IMR-90 (cell line): ENCODE measurements at regions not wholly inside any gene's neighbourhood (a gene's known extent, or its start where the extent isn't known, plus 50 kb on each side); places are given as distances from the start of the nearest gene placed in this dataset.

Source experiments
- ATAC-seq: fragments of 200-7000 bp; cut with Tn5 transposase; 2 replicates; pipeline ENCODE4 v1.9.1; 2020; ENCODE audit warnings: low read depth, mild to moderate bottlenecking, moderate library complexity
- BruUV-seq: library from RNA; stranded (reverse); fragments of 400-500 nt; replicated peaks from 2 replicates; lab custom pipeline; 2021; lab: Mats Ljungman, UMichigan
- CTCF ChIA-PET: fragments of 300-600 bp; formaldehyde crosslinking; extraction: SDS; loops from one replicate; lab custom pipeline; 2021; ENCODE audit warnings: antibody characterized with exemption; lab: Yijun Ruan, JAX
- POLR2A ChIA-PET: fragments of 300-600 bp; sonication (Branson Sonifier 250); formaldehyde crosslinking; loops from one replicate; lab custom pipeline; 2022; ENCODE audit warnings: antibody characterized with exemption; ENCODE audit not compliant: unreplicated experiment; lab: Charles Lee
- DNase-seq: peaks from one replicate; pipeline ENCODE4 v3.0.0; 2013
- H2AFZ ChIP-seq: replicated peaks from 2 replicates; pipeline ENCODE3; 2013; ENCODE audit warnings: low read length, mild to moderate bottlenecking; ENCODE audit not compliant: poor library complexity
- H2AK5ac ChIP-seq: 2 replicates; pipeline ENCODE4 v1.6.1; 2013; ENCODE audit warnings: low read depth, low read length, inconsistent platforms
- H2AK9ac ChIP-seq: replicated peaks from 2 replicates; pipeline ENCODE3; 2013; ENCODE audit warnings: mild to moderate bottlenecking, low read depth, low read length, moderate library complexity; ENCODE audit not compliant: poor library complexity
- H2BK120ac ChIP-seq: 2 replicates; pipeline ENCODE4 v1.6.1; 2013; ENCODE audit warnings: low read depth, low read length, inconsistent platforms
- H2BK15ac ChIP-seq: 3 replicates; pipeline ENCODE4 v1.6.1; 2013; ENCODE audit warnings: low read depth, low read length, inconsistent platforms
- H2BK20ac ChIP-seq: 2 replicates; pipeline ENCODE4 v1.6.1; 2013; ENCODE audit warnings: low read depth, mild to moderate bottlenecking, inconsistent platforms, low read length, moderate library complexity
- H2BK5ac ChIP-seq: 2 replicates; pipeline ENCODE4 v1.6.1; 2013; ENCODE audit warnings: mild to moderate bottlenecking, low read depth, low read length, inconsistent platforms; ENCODE audit not compliant: poor library complexity, severe bottlenecking
- H3K14ac ChIP-seq: replicated peaks from 2 replicates; pipeline ENCODE4 v1.6.1; 2013; ENCODE audit warnings: low read depth, low read length, inconsistent platforms
- H3K18ac ChIP-seq: 2 replicates; pipeline ENCODE4 v1.6.1; 2013; ENCODE audit warnings: low read depth, low read length, control low read depth
- H3K23ac ChIP-seq: 2 replicates; pipeline ENCODE4 v1.6.1; 2013; ENCODE audit warnings: low read depth, low read length, inconsistent platforms
- H3K27ac ChIP-seq: 2 replicates; pipeline ENCODE4 v1.5.1; 2013; ENCODE audit warnings: mild to moderate bottlenecking, control low read depth, low read length; ENCODE audit not compliant: insufficient read depth
- H3K27me3 ChIP-seq: 2 replicates; pipeline ENCODE4 v1.6.1; 2013; ENCODE audit warnings: low read length; ENCODE audit not compliant: control insufficient read depth, insufficient read depth
- H3K36me3 ChIP-seq: 2 replicates; pipeline ENCODE4 v1.6.1; 2013; ENCODE audit warnings: low read length, mixed read lengths; ENCODE audit not compliant: control insufficient read depth, insufficient read depth
- H3K4ac ChIP-seq: 2 replicates; pipeline ENCODE4 v1.6.1; 2013; ENCODE audit warnings: low read depth, low read length, inconsistent platforms
- H3K4me1 ChIP-seq: 2 replicates; pipeline ENCODE4 v1.6.1; 2013; ENCODE audit warnings: low read length, mixed read lengths; ENCODE audit not compliant: control insufficient read depth, insufficient read depth
- H3K4me2 ChIP-seq: 2 replicates; pipeline ENCODE4 v1.6.1; 2013; ENCODE audit warnings: low read depth, mild to moderate bottlenecking, control low read depth, low read length, moderate library complexity
- H3K4me3 ChIP-seq: 2 replicates; pipeline ENCODE4 v1.5.1; 2013; ENCODE audit warnings: low read depth, mild to moderate bottlenecking, control low read depth, low read length, moderate library complexity; ENCODE audit not compliant: insufficient read depth
- H3K56ac ChIP-seq: 2 replicates; pipeline ENCODE4 v1.6.1; 2013; ENCODE audit warnings: low read length, inconsistent platforms; ENCODE audit not compliant: insufficient read depth; ENCODE audit errors: extremely low read depth
- H3K79me1 ChIP-seq, 2 experiments: 2 replicates each; pipeline ENCODE4 v1.6.1; 2013; ENCODE audit warnings: low read length in 2 of 2, inconsistent platforms in 1 of 2, low read depth in 1 of 2
- H3K9ac ChIP-seq: 2 replicates; pipeline ENCODE4 v1.6.1; 2013; ENCODE audit warnings: low read depth, low read length, control low read depth
- H3K9me1 ChIP-seq: 2 replicates; pipeline ENCODE4 v1.6.1; 2013; ENCODE audit warnings: low read length, inconsistent platforms; ENCODE audit not compliant: insufficient read depth
- H3K9me3 ChIP-seq: 2 replicates; pipeline ENCODE4 v1.6.1; 2013; ENCODE audit warnings: low read length; ENCODE audit not compliant: control insufficient read depth, insufficient read depth
- H4K20me1 ChIP-seq: 2 replicates; pipeline ENCODE4 v1.6.1; 2013; ENCODE audit warnings: low read length, inconsistent platforms; ENCODE audit not compliant: insufficient read depth
- H4K5ac ChIP-seq: 2 replicates; pipeline ENCODE4 v1.6.1; 2013; ENCODE audit warnings: mild to moderate bottlenecking, low read depth, low read length, control low read depth
- H4K8ac ChIP-seq, 2 experiments: 2 replicates each; pipeline ENCODE4 v1.6.1; 2013; ENCODE audit warnings: low read depth in 2 of 2, low read length in 2 of 2, control low read depth in 1 of 2, inconsistent platforms in 1 of 2
- H4K91ac ChIP-seq: 2 replicates; pipeline ENCODE4 v1.6.1; 2013; ENCODE audit warnings: low read depth, low read length, inconsistent platforms; ENCODE audit not compliant: insufficient read depth
- CEBPB ChIP-seq: IDR thresholded peaks from 2 replicates; pipeline ENCODE4 v1.6.1; 2012; ENCODE audit warnings: low read depth, low read length, improper control_type of control experiment
- MAFK ChIP-seq: IDR thresholded peaks from 2 replicates; pipeline ENCODE4 v1.6.1; 2012; ENCODE audit warnings: low read depth, low read length, improper control_type of control experiment
- RAD21 ChIP-seq: IDR thresholded peaks from 2 replicates; pipeline ENCODE4 v1.6.1; 2012; ENCODE audit warnings: low read length, improper control_type of control experiment
- RCOR1 ChIP-seq: IDR thresholded peaks from 2 replicates; pipeline ENCODE4 v1.6.1; 2012; ENCODE audit warnings: mild to moderate bottlenecking, low read length, improper control_type of control experiment; ENCODE audit not compliant: insufficient replicate concordance
- WGBS, 2 experiments: methylation state at CpG; one replicate each; pipeline versions ENCODE4 v1.1.5 to v1.1.7; 2013; ENCODE audit warnings: missing lambda C conversion rate in 2 of 2; ENCODE audit not compliant: insufficient read length in 1 of 2; ENCODE audit errors: extremely low coverage in 2 of 2; 5-methylcytosine and 5-hydroxymethylcytosine counted together
- dilution Hi-C: fragments of 300-500 bp; cut with HindIII; formaldehyde crosslinking; loops from one replicate; pipeline ENCODE4 v1.14.3; 2018; ENCODE audit warnings: low sequenced_read_pairs; ENCODE audit not compliant: unreplicated experiment
- in situ Hi-C: fragments of 300-500 bp; cut with MboI; formaldehyde crosslinking; loops from 3 replicates; pipeline ENCODE4 v1.14.3; 2019; ENCODE audit warnings: low sequenced_read_pairs, inconsistent platforms, mixed read lengths
- intact Hi-C: fragments of 100-400 bp; cut with micrococcal nuclease; formaldehyde crosslinking; loops from 2 replicates; pipeline ENCODE4 v1.10.0; 2022
- TF ChIP-seq, protein P1 (sequence below): conservative IDR thresholded peaks from 2 replicates; pipeline ENCODE4 v1.5.1; 2012; ENCODE audit warnings: mild to moderate bottlenecking, low read depth, low read length, improper control_type of control experiment

DNA sequence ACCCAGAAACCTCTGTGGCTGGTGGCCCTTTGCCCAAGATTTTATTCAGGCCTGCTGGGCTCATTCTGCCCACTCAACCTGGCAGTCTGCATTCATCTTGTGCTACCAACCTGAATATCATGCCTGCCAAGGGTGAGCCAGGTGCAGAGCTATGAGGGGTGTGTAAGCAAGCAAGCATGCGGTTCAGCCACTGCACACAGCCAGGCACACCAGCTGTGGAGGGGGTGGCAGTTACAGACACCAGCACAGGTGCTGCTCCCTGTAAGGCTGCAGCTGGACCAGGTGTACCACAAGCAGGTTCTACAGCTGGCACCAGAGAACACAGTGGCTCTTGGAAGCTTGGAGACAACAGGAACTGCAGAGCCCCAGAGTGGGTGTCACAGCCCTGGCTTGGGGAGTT, 633.2 kb downstream of the FBXO15 start:
- H4K20me1 ChIP-seq = no peaks in the 10 kb centered on the region
- BruUV-seq = no TSS peak
- H4K8ac ChIP-seq = no peak overlapping the region
- H3K9ac ChIP-seq = no peak overlapping the region
- no peak overlapping the region for H4K91ac ChIP-seq
- CTCF ChIA-PET = no interaction called here
- H3K4me2 ChIP-seq = no peak overlapping the region
- H3K4me3 ChIP-seq = no peak overlapping the region
- H3K9me3 ChIP-seq = no peaks in the 10 kb centered on the region
- no peak for DNase-seq
- H3K9me1 ChIP-seq = peaks cover 3% of the 10 kb centered on the region
- no peak overlapping the region for H3K56ac ChIP-seq
- intact Hi-C loops (loop anchor here (10.0 kb wide), 1 partner anchor 600 kb away; no protein-coding TSS in a partner anchor), dilution Hi-C loops (no loop called here), in situ Hi-C loops (no loop called here)
- H3K79me1 ChIP-seq = peaks cover 0 to 7% of the 10 kb centered on the region in 2 experiments; a peak in 1 of 4 replicates
- TF ChIP-seq RCOR1 (no peak), RAD21 (no peak), MAFK (no peak), CEBPB (no peak)
- TF ChIP-seq, protein P1, sequence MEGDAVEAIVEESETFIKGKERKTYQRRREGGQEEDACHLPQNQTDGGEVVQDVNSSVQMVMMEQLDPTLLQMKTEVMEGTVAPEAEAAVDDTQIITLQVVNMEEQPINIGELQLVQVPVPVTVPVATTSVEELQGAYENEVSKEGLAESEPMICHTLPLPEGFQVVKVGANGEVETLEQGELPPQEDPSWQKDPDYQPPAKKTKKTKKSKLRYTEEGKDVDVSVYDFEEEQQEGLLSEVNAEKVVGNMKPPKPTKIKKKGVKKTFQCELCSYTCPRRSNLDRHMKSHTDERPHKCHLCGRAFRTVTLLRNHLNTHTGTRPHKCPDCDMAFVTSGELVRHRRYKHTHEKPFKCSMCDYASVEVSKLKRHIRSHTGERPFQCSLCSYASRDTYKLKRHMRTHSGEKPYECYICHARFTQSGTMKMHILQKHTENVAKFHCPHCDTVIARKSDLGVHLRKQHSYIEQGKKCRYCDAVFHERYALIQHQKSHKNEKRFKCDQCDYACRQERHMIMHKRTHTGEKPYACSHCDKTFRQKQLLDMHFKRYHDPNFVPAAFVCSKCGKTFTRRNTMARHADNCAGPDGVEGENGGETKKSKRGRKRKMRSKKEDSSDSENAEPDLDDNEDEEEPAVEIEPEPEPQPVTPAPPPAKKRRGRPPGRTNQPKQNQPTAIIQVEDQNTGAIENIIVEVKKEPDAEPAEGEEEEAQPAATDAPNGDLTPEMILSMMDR = no peak
- H2BK15ac ChIP-seq = no peak overlapping the region
- no peak overlapping the region for H2AK5ac ChIP-seq
- H2AFZ ChIP-seq = no peak overlapping the region
- H2AK9ac ChIP-seq = no peak overlapping the region
- H3K27ac ChIP-seq = no peak overlapping the region
- H2BK120ac ChIP-seq = no peak overlapping the region
- no peak overlapping the region for H2BK20ac ChIP-seq
- peaks cover 6% of the 10 kb centered on the region for H3K4me1 ChIP-seq
- no peak overlapping the region for H3K4ac ChIP-seq
- ATAC-seq = no peak
- H3K36me3 ChIP-seq = no peaks in the 10 kb centered on the region
- no peak overlapping the region for H2BK5ac ChIP-seq
- no peak overlapping the region for H3K14ac ChIP-seq
- POLR2A ChIA-PET = no interaction called here
- H3K23ac ChIP-seq = no peak overlapping the region
- WGBS, 2 experiments = 100% methylated on average over 1 of the region's 1 CpG; no CpG with 5 or more reads in 1 of the 2 experiments
- no peak overlapping the region for H4K5ac ChIP-seq
- H3K18ac ChIP-seq = no peak overlapping the region
- no peaks in the 10 kb centered on the region for H3K27me3 ChIP-seq
